OCI-LY1 (cell line): ENCODE measurements at regions not wholly inside any gene's neighbourhood (a gene's known extent, or its start where the extent isn't known, plus 50 kb on each side); places are given as distances from the start of the nearest gene placed in this dataset.

Source experiments
- EZH2 ChIP-seq: fragments of 200-600 bp; sonication (generic), shearing (Covaris generic); IDR thresholded peaks from 2 replicates; pipeline ENCODE4 v1.8.0; 2017; ENCODE audit warnings: borderline replicate concordance, mixed run types, mild to moderate bottlenecking, antibody characterized with exemption, low read length, moderate library complexity, mixed read lengths
- TF ChIP-seq, protein P1 (sequence below): fragments of 200-600 bp; sonication (generic), shearing (Covaris generic); IDR thresholded peaks from 2 replicates; pipeline ENCODE4 v1.5.1; 2017; ENCODE audit warnings: mild to moderate bottlenecking, antibody characterized with exemption, low read length, moderate library complexity, mixed read lengths

DNA sequence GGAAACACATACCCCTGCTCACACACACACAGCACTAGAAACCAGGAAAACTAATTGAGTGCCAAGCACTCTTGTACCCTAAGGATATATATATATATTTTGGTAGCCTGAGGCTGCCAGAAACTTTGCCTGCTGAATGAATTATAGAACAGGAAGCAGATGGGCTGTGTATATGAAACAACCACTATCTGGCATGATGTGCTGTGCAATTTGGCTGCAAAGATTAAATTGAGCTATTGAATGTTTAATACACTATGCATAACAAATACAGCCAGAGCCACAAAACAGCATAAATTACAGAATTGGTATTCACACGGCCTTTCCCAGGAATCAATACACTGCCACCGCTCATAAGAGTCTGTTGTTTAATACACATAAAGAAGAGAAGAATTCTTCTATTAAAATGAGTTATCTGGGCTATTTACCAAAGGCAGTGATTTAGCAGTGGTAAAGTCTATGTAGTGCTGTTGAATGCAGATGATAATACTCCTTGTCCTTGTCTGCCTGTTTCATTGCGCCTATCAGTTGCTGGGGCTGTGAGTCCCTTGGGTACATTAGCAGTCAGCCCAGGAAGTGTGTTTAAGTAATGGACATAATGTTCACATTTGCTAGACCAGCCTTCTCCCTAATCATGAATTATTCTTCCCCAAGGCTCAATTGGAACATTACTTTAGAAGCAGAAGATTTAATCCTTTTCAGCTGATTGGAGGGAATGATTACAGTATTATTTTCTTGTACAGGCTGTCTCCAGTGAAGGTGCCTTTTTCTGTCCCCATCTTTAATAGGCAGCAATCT lies 294.3 kb downstream of the TLE1 start:
- TF ChIP-seq, protein P1, sequence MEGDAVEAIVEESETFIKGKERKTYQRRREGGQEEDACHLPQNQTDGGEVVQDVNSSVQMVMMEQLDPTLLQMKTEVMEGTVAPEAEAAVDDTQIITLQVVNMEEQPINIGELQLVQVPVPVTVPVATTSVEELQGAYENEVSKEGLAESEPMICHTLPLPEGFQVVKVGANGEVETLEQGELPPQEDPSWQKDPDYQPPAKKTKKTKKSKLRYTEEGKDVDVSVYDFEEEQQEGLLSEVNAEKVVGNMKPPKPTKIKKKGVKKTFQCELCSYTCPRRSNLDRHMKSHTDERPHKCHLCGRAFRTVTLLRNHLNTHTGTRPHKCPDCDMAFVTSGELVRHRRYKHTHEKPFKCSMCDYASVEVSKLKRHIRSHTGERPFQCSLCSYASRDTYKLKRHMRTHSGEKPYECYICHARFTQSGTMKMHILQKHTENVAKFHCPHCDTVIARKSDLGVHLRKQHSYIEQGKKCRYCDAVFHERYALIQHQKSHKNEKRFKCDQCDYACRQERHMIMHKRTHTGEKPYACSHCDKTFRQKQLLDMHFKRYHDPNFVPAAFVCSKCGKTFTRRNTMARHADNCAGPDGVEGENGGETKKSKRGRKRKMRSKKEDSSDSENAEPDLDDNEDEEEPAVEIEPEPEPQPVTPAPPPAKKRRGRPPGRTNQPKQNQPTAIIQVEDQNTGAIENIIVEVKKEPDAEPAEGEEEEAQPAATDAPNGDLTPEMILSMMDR = no peak
- TF ChIP-seq EZH2 = no peak
